Retina (tissue), 1 donor: ENCODE measurements at regions not wholly inside any gene's neighbourhood (a gene's known extent, or its start where the extent isn't known, plus 50 kb on each side); places are given as distances from the start of the nearest gene placed in this dataset.

Source experiments
- DNase-seq: peaks from one replicate; pipeline ENCODE4 v3.0.0-alpha.2; 2016

- DNase-seq, result no peak
Observed at GRCh38 chr5:155299386-155300005, 285.9 kb downstream of the KIF4B start.

- no peak for DNase-seq
Observed at GRCh38 chr5:155303120-155303519, 289.6 kb downstream of the KIF4B start.

- no peak for DNase-seq
Observed at GRCh38 chr5:155307229-155307628, 293.7 kb downstream of the KIF4B start.

GRCh38 chr5:155308289-155308688, 294.7 kb downstream of the KIF4B start:
- no peak for DNase-seq

- no peak for DNase-seq
Observed at GRCh38 chr5:155309021-155309746, 295.6 kb downstream of the KIF4B start.

- DNase-seq, result no peak
Observed at GRCh38 chr5:155311721-155312120, 298.2 kb downstream of the KIF4B start.

- no peak for DNase-seq
Observed at GRCh38 chr5:155313518-155313917, 300.0 kb downstream of the KIF4B start.

GRCh38 chr5:155316070-155316714, 302.6 kb downstream of the KIF4B start:
- no peak for DNase-seq

GRCh38 chr5:155332618-155333017, 319.1 kb downstream of the KIF4B start:
- DNase-seq, result no peak

GRCh38 chr5:155342956-155343355, 329.4 kb downstream of the KIF4B start:
- no peak for DNase-seq

- no peak for DNase-seq
Observed at GRCh38 chr5:155343468-155343867, 329.9 kb downstream of the KIF4B start.

GRCh38 chr5:155353231-155353630, 339.7 kb downstream of the KIF4B start:
- no peak for DNase-seq

- no peak for DNase-seq
Observed at GRCh38 chr5:155366096-155366495, 352.5 kb downstream of the KIF4B start.

GRCh38 chr5:155367841-155368240, 354.3 kb downstream of the KIF4B start:
- peak; percentile 16 for DNase-seq

- no peak for DNase-seq
Observed at GRCh38 chr5:155368490-155368889, 354.9 kb downstream of the KIF4B start.

GRCh38 chr5:155380480-155380879, 366.9 kb downstream of the KIF4B start:
- DNase-seq, result no peak

- DNase-seq, result no peak
Observed at GRCh38 chr5:155381654-155382053, 368.1 kb downstream of the KIF4B start.

- no peak for DNase-seq
Observed at GRCh38 chr5:155389498-155389897, 375.9 kb downstream of the KIF4B start.

GRCh38 chr5:155394727-155395126, 381.2 kb downstream of the KIF4B start:
- DNase-seq, result no peak

GRCh38 chr5:155402927-155403640, 389.5 kb downstream of the KIF4B start:
- no peak for DNase-seq

- no peak for DNase-seq
Observed at GRCh38 chr5:155406815-155407214, 393.3 kb downstream of the KIF4B start.

GRCh38 chr5:155408465-155408864, 394.9 kb downstream of the KIF4B start:
- DNase-seq, result no peak

- no peak for DNase-seq
Observed at GRCh38 chr5:155416765-155417164, 403.2 kb downstream of the KIF4B start.
